Breast epithelium (tissue), 3 donors: ENCODE measurements at regions not wholly inside any gene's neighbourhood (a gene's known extent, or its start where the extent isn't known, plus 50 kb on each side); places are given as distances from the start of the nearest gene placed in this dataset.

ENCODE experiments used
- POLR2A ChIP-seq: fragments of 450-650 bp; IDR thresholded peaks from one replicate; pipeline ENCODE4 v1.6.1; 2016; ENCODE audit warnings: antibody characterized with exemption, mild to moderate bottlenecking, moderate library complexity
- TF ChIP-seq, protein P1 (sequence below), 3 donors: fragments of 450-650 bp; IDR thresholded peaks; one replicate each; pipeline ENCODE4 v1.5.1; 2016 to 2017; ENCODE audit warnings: antibody characterized with exemption in 3 of 3, mild to moderate bottlenecking in 3 of 3, moderate library complexity in 3 of 3

DNA sequence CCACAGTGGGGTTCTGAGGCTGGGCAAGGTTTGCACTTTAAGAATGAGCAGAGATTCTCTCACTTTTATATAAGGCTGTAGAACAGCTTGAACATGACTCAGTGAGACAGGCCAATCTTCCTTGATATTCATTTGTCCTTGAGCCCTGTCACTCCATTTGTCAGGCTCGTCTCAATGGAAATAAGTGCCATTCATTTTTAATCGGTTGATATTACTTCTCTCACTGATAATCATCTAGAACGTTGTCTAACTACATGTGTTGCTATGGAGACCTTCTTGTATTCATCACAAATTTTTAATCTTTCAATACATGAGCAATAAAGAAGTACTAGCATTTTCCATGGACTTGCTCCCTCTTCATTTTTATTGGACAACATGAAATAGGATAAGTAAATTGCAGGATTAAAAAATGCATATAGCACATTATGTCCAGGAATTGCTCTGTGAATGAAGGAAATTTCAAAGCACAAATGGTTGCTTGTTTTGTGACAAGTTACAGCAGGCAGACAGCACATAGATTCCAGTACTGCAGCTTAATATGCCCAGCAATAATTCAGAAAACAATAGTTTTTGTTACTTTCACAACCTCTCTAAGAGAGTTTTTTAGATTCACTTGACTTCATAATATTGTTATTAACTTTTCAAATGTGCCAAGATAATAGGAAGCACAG, 1178.4 kb upstream of the ATXN8OS start:
- TF ChIP-seq POLR2A, result no peak
- TF ChIP-seq, protein P1, sequence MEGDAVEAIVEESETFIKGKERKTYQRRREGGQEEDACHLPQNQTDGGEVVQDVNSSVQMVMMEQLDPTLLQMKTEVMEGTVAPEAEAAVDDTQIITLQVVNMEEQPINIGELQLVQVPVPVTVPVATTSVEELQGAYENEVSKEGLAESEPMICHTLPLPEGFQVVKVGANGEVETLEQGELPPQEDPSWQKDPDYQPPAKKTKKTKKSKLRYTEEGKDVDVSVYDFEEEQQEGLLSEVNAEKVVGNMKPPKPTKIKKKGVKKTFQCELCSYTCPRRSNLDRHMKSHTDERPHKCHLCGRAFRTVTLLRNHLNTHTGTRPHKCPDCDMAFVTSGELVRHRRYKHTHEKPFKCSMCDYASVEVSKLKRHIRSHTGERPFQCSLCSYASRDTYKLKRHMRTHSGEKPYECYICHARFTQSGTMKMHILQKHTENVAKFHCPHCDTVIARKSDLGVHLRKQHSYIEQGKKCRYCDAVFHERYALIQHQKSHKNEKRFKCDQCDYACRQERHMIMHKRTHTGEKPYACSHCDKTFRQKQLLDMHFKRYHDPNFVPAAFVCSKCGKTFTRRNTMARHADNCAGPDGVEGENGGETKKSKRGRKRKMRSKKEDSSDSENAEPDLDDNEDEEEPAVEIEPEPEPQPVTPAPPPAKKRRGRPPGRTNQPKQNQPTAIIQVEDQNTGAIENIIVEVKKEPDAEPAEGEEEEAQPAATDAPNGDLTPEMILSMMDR (IDR thresholded peaks at IDR 0.05), result no peak
